Activated CD4-positive, alpha-beta memory T cell treated with anti-CD3 and anti-CD28 coated beads, Interleukin-2, amount 10 ng/mL, durations not matched to agents 7 days and 5 days (primary cell): ENCODE measurements at regions not wholly inside any gene's neighbourhood (a gene's known extent, or its start where the extent isn't known, plus 50 kb on each side); places are given as distances from the start of the nearest gene placed in this dataset.

Experiments used
- CTCF ChIA-PET: fragments of 350-600 bp; sonication (Branson Sonifier 250); formaldehyde crosslinking; loops from one replicate; lab custom pipeline; 2021; ENCODE audit warnings: antibody characterized with exemption, inconsistent platforms; lab: Charles Lee
- POLR2A ChIA-PET: fragments of 350-600 bp; sonication (Branson Sonifier 250); formaldehyde crosslinking; loops from one replicate; lab custom pipeline; 2021; ENCODE audit warnings: antibody characterized with exemption; lab: Charles Lee
- DNase-seq: peaks from one replicate; pipeline ENCODE4 v3.0.0-alpha.2; 2020
- H3K27ac Mint-ChIP-seq: one replicate; pipeline ENCODE4 v1.8.0; 2021; ENCODE audit warnings: mild to moderate bottlenecking, mixed read lengths
- H3K27me3 Mint-ChIP-seq: one replicate; pipeline ENCODE4 v1.8.0; 2021; ENCODE audit warnings: mixed read lengths
- H3K36me3 Mint-ChIP-seq: one replicate; pipeline ENCODE4 v1.8.0; 2021; ENCODE audit warnings: low read depth, mixed read lengths
- H3K4me1 Mint-ChIP-seq: one replicate; pipeline ENCODE4 v1.8.0; 2021; ENCODE audit warnings: mixed read lengths
- H3K4me3 Mint-ChIP-seq: one replicate; pipeline ENCODE4 v1.8.0; 2021; ENCODE audit warnings: mild to moderate bottlenecking, mixed read lengths
- H3K9me3 Mint-ChIP-seq: one replicate; pipeline ENCODE4 v1.8.0; 2021; ENCODE audit warnings: mixed read lengths

- Mint-ChIP-seq H3K9me3 (peaks cover 1% of the 10 kb centered on the region), H3K36me3 (no peaks in the 10 kb centered on the region), H3K4me1 (no peaks in the 10 kb centered on the region), H3K27ac (no peak overlapping the region), H3K4me3 (no peak overlapping the region), H3K27me3 (no peaks in the 10 kb centered on the region)
- DNase-seq = no peak
- POLR2A ChIA-PET = no interaction called here
- CTCF ChIA-PET = no interaction called here
These were observed 867.1 kb upstream of the PHF14 start for GRCh38 chr7:10106609-10107008.

GRCh38 chr7:10116511-10116910 is 857.2 kb upstream of the PHF14 start:
- Mint-ChIP-seq H3K9me3 (peaks cover 2% of the 10 kb centered on the region), H3K27me3 (no peaks in the 10 kb centered on the region), H3K36me3 (no peaks in the 10 kb centered on the region), H3K4me3 (no peak overlapping the region), H3K4me1 (no peaks in the 10 kb centered on the region), H3K27ac (no peak overlapping the region)
- DNase-seq = no peak
- POLR2A ChIA-PET = no interaction called here
- CTCF ChIA-PET = no interaction called here

- Mint-ChIP-seq H3K4me3 (no peak overlapping the region), H3K36me3 (no peaks in the 10 kb centered on the region), H3K27ac (no peak overlapping the region), H3K9me3 (peaks cover 2% of the 10 kb centered on the region), H3K27me3 (no peaks in the 10 kb centered on the region), H3K4me1 (no peaks in the 10 kb centered on the region)
- no peak for DNase-seq
- CTCF ChIA-PET = no interaction called here
- POLR2A ChIA-PET = no interaction called here
These were observed 855.9 kb upstream of the PHF14 start for GRCh38 chr7:10117815-10118214.

DNA sequence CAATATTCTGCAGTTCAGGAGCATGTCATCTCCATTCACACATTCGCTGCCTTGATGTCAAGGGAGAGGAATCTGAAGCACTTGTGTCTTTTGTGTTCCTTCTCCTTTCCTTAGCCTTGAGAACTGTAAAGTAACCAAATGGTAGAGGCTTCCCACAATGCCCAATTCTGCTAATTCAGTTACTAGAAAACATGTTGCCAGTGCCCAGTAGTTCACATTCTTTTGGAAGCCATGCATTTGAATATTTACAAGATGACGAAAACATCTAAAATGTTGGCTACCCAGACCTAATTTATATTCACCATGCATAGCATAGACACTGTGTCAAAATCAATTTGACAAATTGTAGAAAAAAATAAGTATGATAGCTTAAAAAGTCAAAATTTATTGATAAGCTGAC is 852.7 kb upstream of the PHF14 start:
- no peaks in the 10 kb centered on the region for H3K4me1 Mint-ChIP-seq
- H3K36me3 Mint-ChIP-seq = no peaks in the 10 kb centered on the region
- ChIA-PET CTCF (no interaction called here), POLR2A (no interaction called here)
- DNase-seq = no peak
- H3K4me3 Mint-ChIP-seq = no peak overlapping the region
- no peaks in the 10 kb centered on the region for H3K27me3 Mint-ChIP-seq
- H3K9me3 Mint-ChIP-seq = peaks cover 2% of the 10 kb centered on the region
- no peak overlapping the region for H3K27ac Mint-ChIP-seq

GRCh38 chr7:10121631-10122030 is 852.0 kb upstream of the PHF14 start:
- H3K4me1 Mint-ChIP-seq = no peaks in the 10 kb centered on the region
- H3K4me3 Mint-ChIP-seq = no peak overlapping the region
- H3K27me3 Mint-ChIP-seq = no peaks in the 10 kb centered on the region
- H3K27ac Mint-ChIP-seq = no peak overlapping the region
- no peaks in the 10 kb centered on the region for H3K36me3 Mint-ChIP-seq
- DNase-seq = no peak
- H3K9me3 Mint-ChIP-seq = peaks cover 2% of the 10 kb centered on the region
- ChIA-PET POLR2A (no interaction called here), CTCF (no interaction called here)

DNA sequence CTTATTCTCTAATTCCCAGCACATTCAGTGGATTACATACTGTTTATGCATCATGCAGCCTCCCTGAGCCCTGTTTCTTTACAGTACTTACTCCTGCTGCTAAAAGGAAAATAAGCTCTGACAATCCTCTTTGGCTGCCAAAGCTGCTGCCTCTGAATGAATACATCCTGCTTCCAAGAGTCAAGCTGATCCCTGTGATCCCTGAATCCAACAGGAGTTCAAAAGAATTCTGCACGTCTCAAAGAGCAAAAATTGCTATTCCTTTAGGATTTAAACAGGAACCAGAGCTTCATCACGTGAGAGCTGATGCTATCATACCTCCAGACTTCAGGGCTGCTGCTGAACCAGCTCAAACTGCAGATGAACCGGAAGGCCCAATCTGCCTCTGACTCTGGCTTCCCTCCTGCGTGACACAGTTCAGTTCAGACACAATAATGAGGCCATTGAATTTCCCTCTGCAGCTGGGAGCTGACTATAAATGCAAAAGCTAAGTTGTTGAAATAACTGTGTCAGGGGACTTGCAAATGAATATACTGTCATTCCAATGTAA is 851.0 kb upstream of the PHF14 start:
- CTCF ChIA-PET = no interaction called here
- H3K4me1 Mint-ChIP-seq = no peaks in the 10 kb centered on the region
- DNase-seq = no peak
- peaks cover 2% of the 10 kb centered on the region for H3K9me3 Mint-ChIP-seq
- POLR2A ChIA-PET = no interaction called here
- no peaks in the 10 kb centered on the region for H3K36me3 Mint-ChIP-seq
- H3K27ac Mint-ChIP-seq = no peak overlapping the region
- no peaks in the 10 kb centered on the region for H3K27me3 Mint-ChIP-seq
- H3K4me3 Mint-ChIP-seq = no peak overlapping the region

- ChIA-PET POLR2A (no interaction called here), CTCF (no interaction called here)
- Mint-ChIP-seq H3K27ac (no peak overlapping the region), H3K4me1 (no peaks in the 10 kb centered on the region), H3K4me3 (no peak overlapping the region), H3K27me3 (no peaks in the 10 kb centered on the region), H3K36me3 (no peaks in the 10 kb centered on the region), H3K9me3 (no peaks in the 10 kb centered on the region)
- DNase-seq = no peak
These were observed 844.9 kb upstream of the PHF14 start for GRCh38 chr7:10128748-10129147.

GRCh38 chr7:10138087-10138854 is 835.4 kb upstream of the PHF14 start:
- H3K27me3 Mint-ChIP-seq = no peaks in the 10 kb centered on the region
- no peak for DNase-seq
- H3K4me3 Mint-ChIP-seq = no peak overlapping the region
- CTCF ChIA-PET = no interaction called here
- H3K27ac Mint-ChIP-seq = no peak overlapping the region
- POLR2A ChIA-PET = no interaction called here
- no peaks in the 10 kb centered on the region for H3K4me1 Mint-ChIP-seq
- no peaks in the 10 kb centered on the region for H3K36me3 Mint-ChIP-seq
- peaks cover 2% of the 10 kb centered on the region for H3K9me3 Mint-ChIP-seq

DNA sequence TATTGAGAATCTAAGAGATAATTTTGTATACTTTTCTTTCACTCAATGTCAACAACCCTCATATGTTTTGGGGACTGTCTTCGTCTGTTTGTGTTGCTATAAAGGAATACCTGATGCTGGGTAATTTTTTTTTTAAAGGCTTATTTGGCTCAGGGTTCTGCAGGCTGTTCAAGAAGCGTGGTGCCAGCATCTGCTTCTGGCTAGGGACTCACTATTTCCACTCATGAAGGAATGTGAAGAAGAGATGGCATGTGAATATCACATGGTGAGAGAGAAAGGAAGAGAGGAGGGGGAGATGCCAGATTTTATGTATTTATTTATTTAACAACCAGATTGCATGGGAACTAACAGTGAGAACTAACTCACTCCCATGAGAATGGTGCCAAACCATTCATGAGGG is 827.4 kb upstream of the PHF14 start:
- Mint-ChIP-seq H3K36me3 (no peaks in the 10 kb centered on the region), H3K4me1 (no peaks in the 10 kb centered on the region), H3K9me3 (no peaks in the 10 kb centered on the region), H3K27ac (no peak overlapping the region), H3K4me3 (no peak overlapping the region), H3K27me3 (no peaks in the 10 kb centered on the region)
- POLR2A ChIA-PET = no interaction called here
- DNase-seq = no peak
- CTCF ChIA-PET = no interaction called here

DNA sequence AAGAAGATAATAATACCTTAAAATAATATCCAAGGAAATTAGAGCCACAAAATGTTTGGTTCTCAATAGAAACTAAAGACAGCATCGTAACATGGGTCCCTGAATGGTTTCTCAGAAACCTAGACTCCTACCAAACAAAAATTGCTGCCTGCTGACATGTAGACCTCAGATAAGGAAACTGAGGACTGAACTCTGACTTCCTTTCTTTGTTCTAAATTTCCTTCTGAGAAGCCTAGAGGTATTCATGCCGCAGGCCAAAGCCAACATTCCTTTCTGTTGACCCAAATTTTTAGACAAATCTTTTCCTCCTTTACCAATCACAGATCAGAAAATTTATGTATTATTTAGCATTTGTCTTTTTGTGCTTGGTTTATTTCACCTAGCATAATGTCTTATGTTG is 816.7 kb upstream of the PHF14 start:
- ChIA-PET POLR2A (no interaction called here), CTCF (no interaction called here)
- H3K27ac Mint-ChIP-seq = no peak overlapping the region
- no peaks in the 10 kb centered on the region for H3K4me1 Mint-ChIP-seq
- H3K4me3 Mint-ChIP-seq = no peak overlapping the region
- H3K27me3 Mint-ChIP-seq = no peaks in the 10 kb centered on the region
- DNase-seq = no peak
- no peaks in the 10 kb centered on the region for H3K36me3 Mint-ChIP-seq
- H3K9me3 Mint-ChIP-seq = peaks cover 5% of the 10 kb centered on the region

DNA sequence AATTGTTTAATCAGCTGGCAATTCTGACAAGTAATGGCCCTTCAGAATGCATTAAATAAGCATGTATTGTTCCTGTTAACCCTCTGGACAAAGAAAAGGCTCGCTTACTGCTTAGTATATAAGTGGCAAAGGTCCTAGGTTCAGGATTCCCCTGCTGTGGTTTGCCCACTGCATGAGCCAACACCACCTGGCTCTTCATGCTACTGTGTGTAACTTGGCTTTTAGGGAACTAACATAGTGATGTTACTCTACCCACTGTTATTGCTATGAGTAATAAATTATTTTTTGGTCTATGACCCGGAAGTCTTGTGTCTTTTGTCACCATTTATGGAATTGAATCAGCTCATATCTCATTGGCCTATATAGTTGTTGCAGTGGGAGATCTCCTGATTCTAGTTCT is 791.7 kb upstream of the PHF14 start:
- H3K36me3 Mint-ChIP-seq = no peaks in the 10 kb centered on the region
- CTCF ChIA-PET = no interaction called here
- peaks cover 3% of the 10 kb centered on the region for H3K9me3 Mint-ChIP-seq

DNA sequence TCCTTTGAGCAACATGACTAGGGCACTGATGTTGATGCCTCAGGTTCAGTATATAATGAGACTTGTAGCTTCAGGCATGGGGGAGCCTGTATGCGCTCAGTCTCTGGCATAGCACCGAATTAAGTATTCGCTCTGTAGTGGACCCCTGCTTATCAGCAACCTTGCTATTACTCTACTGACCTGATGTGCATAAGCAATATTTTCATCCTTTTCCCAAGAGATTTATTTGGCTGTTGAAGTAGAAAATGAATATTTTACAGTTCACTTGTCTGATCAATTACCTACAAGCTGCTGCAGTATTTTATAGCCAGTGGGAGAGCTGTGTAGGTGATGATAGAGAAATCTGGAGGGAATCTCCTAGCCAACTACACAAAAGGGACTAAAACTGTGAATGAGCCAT is 781.6 kb upstream of the PHF14 start:
- Mint-ChIP-seq H3K9me3 (no peaks in the 10 kb centered on the region), H3K36me3 (no peaks in the 10 kb centered on the region), H3K27me3 (no peaks in the 10 kb centered on the region), H3K27ac (no peak overlapping the region), H3K4me3 (no peak overlapping the region), H3K4me1 (no peaks in the 10 kb centered on the region)
- ChIA-PET CTCF (no interaction called here), POLR2A (no interaction called here)
- DNase-seq = no peak

More for the DNA sequence above, 791.7 kb upstream of the PHF14 start:
- DNase-seq = no peak
- no peaks in the 10 kb centered on the region for H3K27me3 Mint-ChIP-seq
- no peaks in the 10 kb centered on the region for H3K4me1 Mint-ChIP-seq
- POLR2A ChIA-PET = no interaction called here
- H3K4me3 Mint-ChIP-seq = no peak overlapping the region
- no peak overlapping the region for H3K27ac Mint-ChIP-seq

DNA sequence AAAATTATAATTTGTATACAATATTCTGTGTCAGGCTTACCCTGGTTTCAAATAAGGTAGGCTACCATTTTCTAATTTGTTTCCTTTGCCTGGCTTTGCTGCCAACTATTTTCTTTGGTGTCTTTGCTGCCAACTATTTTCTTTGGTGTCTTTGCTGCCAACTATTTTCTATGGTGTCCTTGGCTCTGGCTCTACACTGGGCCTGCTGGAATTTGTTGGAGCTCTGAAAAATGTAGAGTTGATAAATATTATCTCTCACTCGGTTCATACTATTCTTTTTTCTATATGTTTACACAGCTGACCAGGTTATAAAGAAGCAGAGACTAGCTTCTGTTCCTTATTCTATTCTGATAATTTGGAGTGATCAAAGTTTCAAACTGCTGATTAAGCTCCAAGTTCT is 768.0 kb upstream of the PHF14 start:
- peaks cover 2% of the 10 kb centered on the region for H3K9me3 Mint-ChIP-seq
- H3K27me3 Mint-ChIP-seq = no peaks in the 10 kb centered on the region
- no peak for DNase-seq
- no peak overlapping the region for H3K27ac Mint-ChIP-seq
- ChIA-PET CTCF (no interaction called here), POLR2A (no interaction called here)
- no peaks in the 10 kb centered on the region for H3K4me1 Mint-ChIP-seq
- H3K4me3 Mint-ChIP-seq = no peak overlapping the region
- no peaks in the 10 kb centered on the region for H3K36me3 Mint-ChIP-seq

- H3K36me3 Mint-ChIP-seq = no peaks in the 10 kb centered on the region
- ChIA-PET POLR2A (no interaction called here), CTCF (no interaction called here)
- no peak overlapping the region for H3K4me3 Mint-ChIP-seq
- peaks cover 6% of the 10 kb centered on the region for H3K9me3 Mint-ChIP-seq
- DNase-seq = no peak
- no peak overlapping the region for H3K27ac Mint-ChIP-seq
- no peaks in the 10 kb centered on the region for H3K27me3 Mint-ChIP-seq
- H3K4me1 Mint-ChIP-seq = no peaks in the 10 kb centered on the region
These were observed 763.7 kb upstream of the PHF14 start for GRCh38 chr7:10210000-10210399.
